ENCODE measurements at regions not wholly inside any gene's neighbourhood (a gene's known extent, or its start where the extent isn't known, plus 50 kb on each side); places are given as distances from the start of the nearest gene placed in this dataset.

- DNase-seq (no peak), ATAC-seq (replicated peaks) (no peak)
- H3K4me1 Mint-ChIP-seq: peaks cover 0 to 2% of the 10 kb centered on the region in 2 donors
- H3K27ac Mint-ChIP-seq: no peak overlapping the region
- H3K9me3 Mint-ChIP-seq: no peaks in the 10 kb centered on the region
- no peak overlapping the region for H3K4me3 Mint-ChIP-seq
- no peaks in the 10 kb centered on the region for H3K36me3 Mint-ChIP-seq
- no peaks in the 10 kb centered on the region for H3K27me3 Mint-ChIP-seq
Measured at GRCh38 chr3:153599685-153600084, 437.7 kb downstream of the RAP2B start.

DNA sequence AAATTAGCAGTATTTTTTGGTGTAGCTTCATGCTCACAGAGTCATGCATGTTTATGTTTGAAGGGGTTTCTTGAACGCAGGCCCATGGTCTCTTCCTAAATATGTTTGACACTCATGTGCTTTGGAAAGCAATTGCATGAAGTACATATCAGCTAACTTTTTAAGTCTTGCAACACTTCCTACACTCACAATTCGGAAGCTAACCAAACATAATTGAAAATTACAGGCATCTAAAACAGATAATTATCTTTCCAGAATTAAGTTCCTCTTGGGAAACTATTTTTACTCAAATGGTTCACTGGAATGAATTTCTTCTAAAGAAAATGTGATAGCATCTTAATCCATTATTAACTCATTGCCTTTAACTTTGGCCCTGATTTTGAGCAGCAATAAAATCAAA lies 438.9 kb downstream of the RAP2B start:
- Mint-ChIP-seq H3K4me1 (no peaks in the 10 kb centered on the region), H3K9me3 (no peaks in the 10 kb centered on the region), H3K27me3 (peaks cover 0 to 5% of the 10 kb centered on the region in 2 donors), H3K4me3 (no peak overlapping the region), H3K36me3 (no peaks in the 10 kb centered on the region), H3K27ac (no peak overlapping the region)
- DNase-seq (no peak), ATAC-seq (replicated peaks) (no peak)

DNA sequence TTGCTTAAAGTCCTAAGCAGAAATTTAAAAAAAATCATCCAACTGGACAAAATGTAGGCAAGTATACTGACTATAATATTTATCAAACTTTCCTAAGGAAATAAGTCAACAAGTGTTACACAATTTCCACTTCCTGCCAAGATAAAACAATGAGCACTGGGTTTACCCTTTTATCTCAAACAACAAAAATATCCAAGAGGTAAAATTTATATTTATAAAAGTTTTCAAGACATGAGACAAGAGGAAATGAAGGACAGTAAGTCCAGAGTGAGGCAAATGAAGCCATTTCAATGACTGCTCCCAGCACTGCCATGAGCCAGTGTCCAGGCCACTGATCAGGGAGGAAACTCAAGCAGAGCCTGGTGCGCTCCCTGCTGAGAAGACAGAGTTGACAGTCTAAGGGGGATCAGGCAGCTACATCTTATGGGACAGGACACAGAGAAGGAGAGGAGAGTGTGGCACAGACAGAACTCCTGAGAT lies 439.4 kb downstream of the RAP2B start:
- DNase-seq (no peak), ATAC-seq (replicated peaks) (no peak)
- peaks cover 0 to 5% of the 10 kb centered on the region in 2 donors for H3K27me3 Mint-ChIP-seq
- H3K9me3 Mint-ChIP-seq: no peaks in the 10 kb centered on the region
- no peaks in the 10 kb centered on the region for H3K4me1 Mint-ChIP-seq
- H3K27ac Mint-ChIP-seq: no peak overlapping the region
- no peaks in the 10 kb centered on the region for H3K36me3 Mint-ChIP-seq
- H3K4me3 Mint-ChIP-seq: no peak overlapping the region

- Mint-ChIP-seq H3K9me3 (no peaks in the 10 kb centered on the region), H3K27me3 (peaks cover 0 to 5% of the 10 kb centered on the region in 2 donors), H3K4me1 (no peaks in the 10 kb centered on the region), H3K36me3 (no peaks in the 10 kb centered on the region), H3K27ac (no peak overlapping the region), H3K4me3 (no peak overlapping the region)
- no peak for ATAC-seq (replicated peaks)
- no peak for DNase-seq
Measured at GRCh38 chr3:153602801-153603200, 440.8 kb downstream of the RAP2B start.

DNA sequence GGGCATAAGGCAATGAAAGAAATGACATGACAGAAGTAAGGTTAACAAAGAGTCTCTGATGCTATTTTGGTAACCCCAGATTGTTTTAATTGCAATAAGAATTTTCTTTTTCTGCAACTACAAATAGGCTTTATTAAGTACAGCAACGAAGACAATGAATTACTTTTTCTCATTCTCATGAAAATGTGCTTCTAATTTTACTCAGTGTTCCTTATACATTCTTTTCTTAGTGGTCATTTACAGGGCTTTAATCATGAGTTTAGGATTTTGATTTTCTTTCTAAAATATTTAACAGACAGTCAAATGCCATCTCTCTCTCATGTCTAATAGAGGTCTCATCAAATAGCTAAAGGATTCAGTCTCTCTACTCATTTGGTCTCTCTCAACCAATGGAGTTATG lies 452.1 kb downstream of the RAP2B start:
- no peak for ATAC-seq (replicated peaks)
- no peak overlapping the region for H3K4me3 Mint-ChIP-seq
- H3K36me3 Mint-ChIP-seq: no peaks in the 10 kb centered on the region
- H3K9me3 Mint-ChIP-seq: no peaks in the 10 kb centered on the region
- H3K4me1 Mint-ChIP-seq: no peaks in the 10 kb centered on the region
- H3K27ac Mint-ChIP-seq: no peak overlapping the region
- no peak for DNase-seq
- H3K27me3 Mint-ChIP-seq: no peaks in the 10 kb centered on the region

- H3K27me3 Mint-ChIP-seq: no peaks in the 10 kb centered on the region
- H3K27ac Mint-ChIP-seq: no peak overlapping the region
- no peaks in the 10 kb centered on the region for H3K36me3 Mint-ChIP-seq
- no peaks in the 10 kb centered on the region for H3K4me1 Mint-ChIP-seq
- H3K4me3 Mint-ChIP-seq: no peak overlapping the region
- ATAC-seq (replicated peaks): no peak
- no peak for DNase-seq
- H3K9me3 Mint-ChIP-seq: no peaks in the 10 kb centered on the region
Measured at GRCh38 chr3:153614563-153614962, 452.5 kb downstream of the RAP2B start.

- Mint-ChIP-seq H3K36me3 (no peaks in the 10 kb centered on the region), H3K27ac (no peak overlapping the region), H3K9me3 (peaks cover 0 to under 1% of the 10 kb centered on the region in 2 donors), H3K4me3 (no peak overlapping the region), H3K27me3 (no peaks in the 10 kb centered on the region), H3K4me1 (no peaks in the 10 kb centered on the region)
- DNase-seq: no peak
- no peak for ATAC-seq (replicated peaks)
Measured at GRCh38 chr3:153615863-153616262, 453.8 kb downstream of the RAP2B start.

- Mint-ChIP-seq H3K36me3 (no peaks in the 10 kb centered on the region), H3K9me3 (peaks cover 0 to 6% of the 10 kb centered on the region in 2 donors), H3K4me3 (no peak overlapping the region), H3K27ac (no peak overlapping the region), H3K27me3 (no peaks in the 10 kb centered on the region), H3K4me1 (peaks cover 4 to 14% of the 10 kb centered on the region in 2 donors)
- ATAC-seq (replicated peaks): no peak
- no peak for DNase-seq
Measured at GRCh38 chr3:153617463-153617862, 455.4 kb downstream of the RAP2B start.

DNA sequence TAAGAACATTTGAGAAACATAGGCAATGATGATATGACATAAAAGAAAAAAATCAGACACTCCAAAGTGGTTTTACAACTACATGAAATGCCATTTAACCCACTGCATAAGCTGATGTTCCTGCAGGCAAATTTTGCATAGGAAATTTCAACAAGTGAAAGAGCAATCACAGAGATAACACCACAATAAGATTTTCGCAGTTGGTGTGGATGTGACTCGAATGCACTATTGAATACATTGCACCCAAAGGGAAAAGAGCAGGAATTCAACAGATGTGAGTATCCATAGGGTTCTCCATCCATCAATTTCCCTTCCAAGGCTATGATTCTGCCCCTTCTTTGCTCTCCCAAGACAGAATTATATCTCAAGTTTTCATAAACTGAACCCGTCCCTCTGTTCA lies 456.1 kb downstream of the RAP2B start:
- Mint-ChIP-seq H3K4me1 (peaks cover 4 to 18% of the 10 kb centered on the region in 2 donors), H3K27me3 (no peaks in the 10 kb centered on the region), H3K9me3 (peaks cover 0 to 6% of the 10 kb centered on the region in 2 donors), H3K36me3 (no peaks in the 10 kb centered on the region), H3K27ac (no peak overlapping the region), H3K4me3 (no peak overlapping the region)
- no peak for ATAC-seq (replicated peaks)
- no peak for DNase-seq

GRCh38 chr3:153619268-153619667 lies 457.2 kb downstream of the RAP2B start:
- H3K4me1 Mint-ChIP-seq: peaks cover 7 to 23% of the 10 kb centered on the region in 2 donors
- no peak overlapping the region for H3K4me3 Mint-ChIP-seq
- no peaks in the 10 kb centered on the region for H3K27me3 Mint-ChIP-seq
- no peaks in the 10 kb centered on the region for H3K36me3 Mint-ChIP-seq
- peaks cover 0 to 6% of the 10 kb centered on the region in 2 donors for H3K9me3 Mint-ChIP-seq
- DNase-seq: no peak
- H3K27ac Mint-ChIP-seq: no peak overlapping the region
- ATAC-seq (replicated peaks): no peak

- H3K27ac Mint-ChIP-seq: no peak overlapping the region
- no peak for DNase-seq
- H3K4me1 Mint-ChIP-seq: peaks cover 7 to 24% of the 10 kb centered on the region in 2 donors
- H3K9me3 Mint-ChIP-seq: peaks cover 0 to 6% of the 10 kb centered on the region in 2 donors
- no peaks in the 10 kb centered on the region for H3K36me3 Mint-ChIP-seq
- H3K4me3 Mint-ChIP-seq: no peak overlapping the region
- peak; percentile 95 for ATAC-seq (replicated peaks)
- no peaks in the 10 kb centered on the region for H3K27me3 Mint-ChIP-seq
Measured at GRCh38 chr3:153621953-153622352, 459.9 kb downstream of the RAP2B start.

DNA sequence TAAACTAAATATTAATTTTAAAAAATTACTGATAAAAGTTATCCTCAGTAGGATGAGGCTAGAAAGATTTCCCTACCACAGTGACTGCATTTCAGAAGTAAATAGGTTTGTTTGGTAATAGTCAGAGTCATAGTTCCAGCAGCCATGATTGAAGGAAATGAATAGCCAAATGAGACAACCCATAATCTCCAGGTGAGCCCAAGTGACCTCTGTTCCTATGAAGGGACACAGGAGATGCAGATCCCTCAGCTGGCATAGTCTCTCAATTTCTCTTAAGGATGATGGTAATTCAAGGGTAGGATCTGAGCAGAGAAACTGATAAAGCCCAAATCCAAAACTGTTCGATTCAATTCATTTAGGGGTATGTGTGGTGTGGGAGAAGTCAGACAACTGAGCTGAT lies 461.8 kb downstream of the RAP2B start:
- ATAC-seq (replicated peaks): no peak
- H3K4me3 Mint-ChIP-seq: no peak overlapping the region
- peaks cover 7 to 24% of the 10 kb centered on the region in 2 donors for H3K4me1 Mint-ChIP-seq
- H3K27me3 Mint-ChIP-seq: no peaks in the 10 kb centered on the region
- H3K36me3 Mint-ChIP-seq: no peaks in the 10 kb centered on the region
- no peak for DNase-seq
- peaks cover 0 to 6% of the 10 kb centered on the region in 2 donors for H3K9me3 Mint-ChIP-seq
- H3K27ac Mint-ChIP-seq: no peak overlapping the region

GRCh38 chr3:153624310-153625030 lies 462.4 kb downstream of the RAP2B start:
- H3K27ac Mint-ChIP-seq: no peak overlapping the region
- no peak overlapping the region for H3K4me3 Mint-ChIP-seq
- no peak for ATAC-seq (replicated peaks)
- peaks cover 0 to 6% of the 10 kb centered on the region in 2 donors for H3K9me3 Mint-ChIP-seq
- no peaks in the 10 kb centered on the region for H3K36me3 Mint-ChIP-seq
- no peaks in the 10 kb centered on the region for H3K27me3 Mint-ChIP-seq
- no peak for DNase-seq
- peaks cover 7 to 24% of the 10 kb centered on the region in 2 donors for H3K4me1 Mint-ChIP-seq

- DNase-seq (no peak), ATAC-seq (replicated peaks) (no peak)
- peaks cover 7 to 24% of the 10 kb centered on the region in 2 donors for H3K4me1 Mint-ChIP-seq
- peaks cover 0 to 4% of the 10 kb centered on the region in 2 donors for H3K27me3 Mint-ChIP-seq
- no peaks in the 10 kb centered on the region for H3K36me3 Mint-ChIP-seq
- no peak overlapping the region for H3K4me3 Mint-ChIP-seq
- no peak overlapping the region for H3K27ac Mint-ChIP-seq
- H3K9me3 Mint-ChIP-seq: peaks cover 0 to 6% of the 10 kb centered on the region in 2 donors
Measured at GRCh38 chr3:153625506-153625905, 463.5 kb downstream of the RAP2B start.

DNA sequence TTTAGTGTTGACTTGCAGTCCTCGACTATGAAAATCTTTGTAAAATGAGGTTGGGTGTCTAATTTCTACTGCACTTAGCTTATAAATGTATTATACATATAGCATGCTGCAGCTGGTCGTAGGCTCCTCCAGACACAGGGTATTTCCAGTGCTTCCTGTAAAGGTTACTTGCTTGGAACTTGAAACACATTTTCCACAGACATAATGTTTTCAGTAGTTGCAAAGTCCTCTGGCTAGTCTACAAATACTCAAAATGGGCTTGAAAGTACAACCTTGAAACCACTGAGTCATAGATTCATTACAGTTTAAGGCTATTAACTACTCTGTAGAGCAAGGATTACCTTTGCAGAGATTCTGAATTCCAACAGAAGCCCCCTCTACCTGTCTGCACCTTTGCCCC lies 464.1 kb downstream of the RAP2B start:
- H3K9me3 Mint-ChIP-seq: peaks cover 0 to 2% of the 10 kb centered on the region in 2 donors
- no peak for DNase-seq
- no peak overlapping the region for H3K4me3 Mint-ChIP-seq
- no peak overlapping the region for H3K27ac Mint-ChIP-seq
- peak; percentile 13 to 24 for ATAC-seq (replicated peaks)
- H3K4me1 Mint-ChIP-seq: peaks cover 7 to 22% of the 10 kb centered on the region in 2 donors
- H3K36me3 Mint-ChIP-seq: no peaks in the 10 kb centered on the region
- H3K27me3 Mint-ChIP-seq: peaks cover 0 to 4% of the 10 kb centered on the region in 2 donors

Data from stimulated activated naive B cell treated with anti-CD40 and anti-IgM and Interleukin-4, amounts not matched to agents 10 μg/mL and 1 μg/mL and 100 μg/mL, for 72 hours (primary cell).